GM19328 (cell line): ENCODE measurements at regions not wholly inside any gene's neighbourhood (a gene's known extent, or its start where the extent isn't known, plus 50 kb on each side); places are given as distances from the start of the nearest gene placed in this dataset.
"Not testable (repeated sequence)": the region's sequence is repeated elsewhere in the genome, so short reads cannot be mapped to it uniquely, and the experiment has no call there.

ENCODE experiments used
- ATAC-seq: cut with Tn5 transposase; IDR thresholded peaks from one replicate; pipeline ENCODE4 v1.9.1; 2021; ENCODE audit warnings: mild to moderate bottlenecking, moderate library complexity; ENCODE audit not compliant: unreplicated experiment

GRCh38 chr2:210859314-210859713, 302.9 kb downstream of the CPS1 start:
- no peak for ATAC-seq

- ATAC-seq: no peak
These were observed 303.9 kb downstream of the CPS1 start for GRCh38 chr2:210860276-210860675.

GRCh38 chr2:210861038-210861665, 304.8 kb downstream of the CPS1 start:
- no peak for ATAC-seq

GRCh38 chr2:210862283-210863065, 306.1 kb downstream of the CPS1 start:
- ATAC-seq: no peak

GRCh38 chr2:210863283-210863682, 306.9 kb downstream of the CPS1 start:
- no peak for ATAC-seq

- ATAC-seq: not testable (repeated sequence)
These were observed 315.2 kb downstream of the CPS1 start for GRCh38 chr2:210871566-210871965.

- no peak for ATAC-seq
These were observed 317.2 kb downstream of the CPS1 start for GRCh38 chr2:210873631-210874030.

GRCh38 chr2:210884227-210884626, 327.8 kb downstream of the CPS1 start:
- no peak for ATAC-seq

- ATAC-seq: no peak
These were observed 331.6 kb downstream of the CPS1 start for GRCh38 chr2:210888035-210888434.

- ATAC-seq: no peak
These were observed 338.7 kb downstream of the CPS1 start for GRCh38 chr2:210895132-210895531.

- no peak for ATAC-seq
These were observed 342.7 kb downstream of the CPS1 start for GRCh38 chr2:210899131-210899530.

GRCh38 chr2:210901326-210901725, 344.9 kb downstream of the CPS1 start:
- no peak for ATAC-seq

- ATAC-seq: no peak
These were observed 356.4 kb downstream of the CPS1 start for GRCh38 chr2:210912779-210913178.

- ATAC-seq: no peak
These were observed 357.1 kb downstream of the CPS1 start for GRCh38 chr2:210913461-210913860.

- ATAC-seq: no peak
These were observed 359.5 kb downstream of the CPS1 start for GRCh38 chr2:210915912-210916311.

- no peak for ATAC-seq
These were observed 361.1 kb downstream of the CPS1 start for GRCh38 chr2:210917465-210917864.

GRCh38 chr2:210919128-210919527, 362.7 kb downstream of the CPS1 start:
- ATAC-seq: no peak

- ATAC-seq: no peak
These were observed 366.0 kb downstream of the CPS1 start for GRCh38 chr2:210922419-210922818.

- no peak for ATAC-seq
These were observed 372.3 kb downstream of the CPS1 start for GRCh38 chr2:210928714-210929113.

- no peak for ATAC-seq
These were observed 381.8 kb downstream of the CPS1 start for GRCh38 chr2:210938228-210938627.

- no peak for ATAC-seq
These were observed 390.0 kb downstream of the CPS1 start for GRCh38 chr2:210946395-210946794.

GRCh38 chr2:210950434-210951060, 394.1 kb downstream of the CPS1 start:
- ATAC-seq: not testable (repeated sequence)
